MG63 (cell line): ENCODE measurements at regions not wholly inside any gene's neighbourhood (a gene's known extent, or its start where the extent isn't known, plus 50 kb on each side); places are given as distances from the start of the nearest gene placed in this dataset.

Source experiments
- DNase-seq: peaks from one replicate; pipeline ENCODE4 v3.0.0-alpha.2; 2020
- H3K27me3 ChIP-seq: fragments of 250-450 bp; sonication (Bioruptor Pico); 2 replicates; pipeline ENCODE4 v1.5.1; 2020; ENCODE audit warnings: mild to moderate bottlenecking, moderate library complexity
- H3K36me3 ChIP-seq: fragments of 250-450 bp; sonication (Bioruptor Pico); 2 replicates; pipeline ENCODE4 v1.5.1; 2020; ENCODE audit warnings: mild to moderate bottlenecking, moderate library complexity
- H3K4me3 ChIP-seq: fragments of 250-450 bp; sonication (Bioruptor Pico); 2 replicates; pipeline ENCODE4 v1.5.1; 2020; ENCODE audit warnings: mild to moderate bottlenecking, moderate library complexity
- H3K9me3 ChIP-seq: fragments of 250-450 bp; sonication (Bioruptor Pico); 2 replicates; pipeline ENCODE4 v1.5.1; 2020; ENCODE audit warnings: mild to moderate bottlenecking, moderate library complexity

GRCh38 chr22:49540913-49541692 is 286.6 kb downstream of the BRD1 start:
- Histone ChIP-seq H3K4me3 (no peak overlapping the region), H3K36me3 (no peaks in the 10 kb centered on the region), H3K9me3 (no peaks in the 10 kb centered on the region), H3K27me3 (no peaks in the 10 kb centered on the region; the same call in 1 of the 2 replicates)
- DNase-seq: no peak

GRCh38 chr22:49540084-49540912 is 287.4 kb downstream of the BRD1 start:
- DNase-seq: no peak
- Histone ChIP-seq H3K27me3 (no peaks in the 10 kb centered on the region; the same call in 1 of the 2 replicates), H3K36me3 (no peaks in the 10 kb centered on the region), H3K4me3 (no peak overlapping the region), H3K9me3 (no peaks in the 10 kb centered on the region)

- H3K4me3 ChIP-seq: no peak overlapping the region
- peaks cover 2% of the 10 kb centered on the region; the same call in 1 of the 2 replicates for H3K27me3 ChIP-seq
- H3K9me3 ChIP-seq: no peaks in the 10 kb centered on the region
- no peak for DNase-seq
- H3K36me3 ChIP-seq: no peaks in the 10 kb centered on the region
Measured at GRCh38 chr22:49538006-49538405, 289.7 kb downstream of the BRD1 start.

GRCh38 chr22:49536571-49537131 is 291.0 kb downstream of the BRD1 start:
- no peak for DNase-seq
- no peaks in the 10 kb centered on the region for H3K9me3 ChIP-seq

GRCh38 chr22:49535527-49536125 is 292.0 kb downstream of the BRD1 start:
- H3K4me3 ChIP-seq: no peak overlapping the region
- no peaks in the 10 kb centered on the region for H3K9me3 ChIP-seq
- H3K27me3 ChIP-seq: peaks cover 2% of the 10 kb centered on the region; the same call in 1 of the 2 replicates
- no peaks in the 10 kb centered on the region for H3K36me3 ChIP-seq
- no peak for DNase-seq

More at GRCh38 chr22:49536571-49537131, 291.0 kb downstream of the BRD1 start:
- H3K36me3 ChIP-seq: no peaks in the 10 kb centered on the region
- no peak overlapping the region for H3K4me3 ChIP-seq
- peaks cover 2% of the 10 kb centered on the region; the same call in 1 of the 2 replicates for H3K27me3 ChIP-seq

GRCh38 chr22:49535126-49535525 is 292.5 kb downstream of the BRD1 start:
- no peak for DNase-seq
- H3K27me3 ChIP-seq: peaks cover 2% of the 10 kb centered on the region; the same call in 1 of the 2 replicates
- no peak overlapping the region for H3K4me3 ChIP-seq
- H3K9me3 ChIP-seq: no peaks in the 10 kb centered on the region
- H3K36me3 ChIP-seq: no peaks in the 10 kb centered on the region

GRCh38 chr22:49534386-49534785 is 293.3 kb downstream of the BRD1 start:
- H3K9me3 ChIP-seq: no peaks in the 10 kb centered on the region
- H3K27me3 ChIP-seq: peaks cover 2% of the 10 kb centered on the region; the same call in 1 of the 2 replicates
- no peaks in the 10 kb centered on the region for H3K36me3 ChIP-seq
- DNase-seq: no peak
- no peak overlapping the region for H3K4me3 ChIP-seq

- Histone ChIP-seq H3K9me3 (no peaks in the 10 kb centered on the region), H3K36me3 (no peaks in the 10 kb centered on the region), H3K27me3 (peaks cover 2% of the 10 kb centered on the region; the same call in 1 of the 2 replicates), H3K4me3 (no peak overlapping the region)
- no peak for DNase-seq
Measured at GRCh38 chr22:49533886-49534285, 293.8 kb downstream of the BRD1 start.

GRCh38 chr22:49532869-49533802 is 294.5 kb downstream of the BRD1 start:
- no peak for DNase-seq
- H3K9me3 ChIP-seq: no peaks in the 10 kb centered on the region

GRCh38 chr22:49531368-49531791 is 296.3 kb downstream of the BRD1 start:
- no peaks in the 10 kb centered on the region for H3K36me3 ChIP-seq
- no peaks in the 10 kb centered on the region for H3K9me3 ChIP-seq
- no peak for DNase-seq
- peaks cover 2% of the 10 kb centered on the region; the same call in 1 of the 2 replicates for H3K27me3 ChIP-seq
- no peak overlapping the region for H3K4me3 ChIP-seq

More at GRCh38 chr22:49532869-49533802, 294.5 kb downstream of the BRD1 start:
- Histone ChIP-seq H3K36me3 (no peaks in the 10 kb centered on the region), H3K27me3 (peaks cover 2% of the 10 kb centered on the region; the same call in 1 of the 2 replicates), H3K4me3 (no peak overlapping the region)

GRCh38 chr22:49530671-49531367 is 296.9 kb downstream of the BRD1 start:
- peaks cover 2% of the 10 kb centered on the region; the same call in 1 of the 2 replicates for H3K27me3 ChIP-seq
- H3K9me3 ChIP-seq: no peaks in the 10 kb centered on the region
- DNase-seq: no peak

GRCh38 chr22:49528420-49528720 is 299.3 kb downstream of the BRD1 start:
- Histone ChIP-seq H3K9me3 (no peaks in the 10 kb centered on the region), H3K4me3 (no peak overlapping the region)

More at GRCh38 chr22:49530671-49531367, 296.9 kb downstream of the BRD1 start:
- Histone ChIP-seq H3K4me3 (no peak overlapping the region), H3K36me3 (no peaks in the 10 kb centered on the region)

GRCh38 chr22:49527611-49528419 is 299.9 kb downstream of the BRD1 start:
- Histone ChIP-seq H3K27me3 (no peaks in the 10 kb centered on the region), H3K36me3 (no peaks in the 10 kb centered on the region), H3K9me3 (no peaks in the 10 kb centered on the region), H3K4me3 (no peak overlapping the region)
- DNase-seq: no peak

More at GRCh38 chr22:49528420-49528720, 299.3 kb downstream of the BRD1 start:
- Histone ChIP-seq H3K36me3 (no peaks in the 10 kb centered on the region), H3K27me3 (no peaks in the 10 kb centered on the region)
- DNase-seq: no peak

GRCh38 chr22:49525801-49526535 is 301.7 kb downstream of the BRD1 start:
- DNase-seq: no peak

More at GRCh38 chr22:49525801-49526535, 301.7 kb downstream of the BRD1 start:
- H3K4me3 ChIP-seq: no peak overlapping the region
- no peaks in the 10 kb centered on the region for H3K36me3 ChIP-seq
- H3K27me3 ChIP-seq: no peaks in the 10 kb centered on the region
- no peaks in the 10 kb centered on the region for H3K9me3 ChIP-seq
